Esophagus squamous epithelium (tissue), 5 donors: ENCODE measurements at regions not wholly inside any gene's neighbourhood (a gene's known extent, or its start where the extent isn't known, plus 50 kb on each side); places are given as distances from the start of the nearest gene placed in this dataset.
A peak's percentile ranks its signal among the peaks of the same experiment; 100 is the strongest.

ENCODE experiments used
- DNase-seq: peaks from one replicate; lab custom pipeline; 2025; lab: John Stamatoyannopoulos, UW
- H3K27ac ChIP-seq, 4 donors: fragments of 200-600 bp; sonication (generic); one replicate each; pipeline ENCODE4 v1.5.1; 2016 to 2019; ENCODE audit warnings: mild to moderate bottlenecking in 1 of 4
- H3K27me3 ChIP-seq, 4 donors: fragments of 200-600 bp; sonication (generic); 1 replicate in 3 of 4; 2 replicates in 1 of 4; pipeline versions ENCODE4 v1.5.1 to v1.6.0; 2017 to 2021; ENCODE audit warnings: antibody characterized with exemption in 1 of 4
- H3K36me3 ChIP-seq, 3 donors: fragments of 200-600 bp; sonication (generic); one replicate each; pipeline ENCODE4 v1.5.1; 2016 to 2019
- H3K4me1 ChIP-seq, 3 donors: fragments of 200-600 bp; sonication (generic); one replicate each; pipeline ENCODE4 v1.5.1; 2017 to 2019
- H3K4me3 ChIP-seq, 4 donors: fragments of 200-600 bp; sonication (generic); 1 replicate in 3 of 4; 2 replicates in 1 of 4; pipeline ENCODE4 v1.5.1; 2016 to 2019; ENCODE audit warnings: mild to moderate bottlenecking in 2 of 4, moderate library complexity in 1 of 4
- H3K9me3 ChIP-seq, 3 donors: fragments of 200-600 bp; sonication (generic); one replicate each; pipeline ENCODE4 v1.5.1; 2016 to 2019
- CTCF ChIP-seq, 6 experiments: fragments of 450-650 bp in 4 of 6; fragments of 200-600 bp in 2 of 6; sonication (generic) in 2 of 6; IDR thresholded peaks; one replicate each; pipeline ENCODE4 v1.5.1; 2016 to 2019; ENCODE audit warnings: antibody characterized with exemption in 6 of 6, mild to moderate bottlenecking in 4 of 6, moderate library complexity in 4 of 6
- POLR2A ChIP-seq, 4 donors: fragments of 450-650 bp; IDR thresholded peaks; one replicate each; pipeline ENCODE4 v1.6.1; 2017; ENCODE audit warnings: antibody characterized with exemption in 4 of 4, mild to moderate bottlenecking in 4 of 4, moderate library complexity in 3 of 4
- WGBS, 2 donors: methylation state at CpG; one replicate each; pipeline ENCODE4 v1.1.5; 2018; 5-methylcytosine and 5-hydroxymethylcytosine counted together
- intact Hi-C: fragments of 100-400 bp; cut with DNase I; formaldehyde crosslinking; loops from one replicate; pipeline ENCODE4 v1.15.0; 2022
- donor health status: DM: yes; HTN: yes; CAD: no.

- H3K9me3 ChIP-seq: no peaks in the 10 kb centered on the region
- DNase-seq: no peak
- TF ChIP-seq CTCF (IDR thresholded peaks at IDR 0.05) (no peak), POLR2A (IDR thresholded peaks at IDR 0.05) (no peak)
- H3K27ac ChIP-seq: peak overlapping the region in 1 of 4 donors; percentile 21
- H3K4me1 ChIP-seq: peaks cover 0 to 22% (median 10%) of the 10 kb centered on the region in 3 donors
- peaks cover 0 to 66% (median 1%) of the 10 kb centered on the region in 4 donors for H3K27me3 ChIP-seq
- H3K36me3 ChIP-seq: no peaks in the 10 kb centered on the region
- peak overlapping the region in 1 of 4 donors; percentile 59 for H3K4me3 ChIP-seq
- intact Hi-C loops: no loop called here
- whole genome bisulfite sequencing, 2 donors: 79 to 88% methylated on average over 10 to 11 of the region's 13 CpGs
These were observed 126.6 kb downstream of the BARX1 start for GRCh38 chr9:93828331-93829097.

GRCh38 chr9:93827545-93828330 is 127.4 kb downstream of the BARX1 start:
- no peak for DNase-seq
- H3K36me3 ChIP-seq: no peaks in the 10 kb centered on the region
- intact Hi-C loops: no loop called here
- H3K9me3 ChIP-seq: no peaks in the 10 kb centered on the region
- H3K27me3 ChIP-seq: peaks cover 0 to 74% (median 1%) of the 10 kb centered on the region in 4 donors
- H3K4me3 ChIP-seq: peak overlapping the region in 3 of 4 donors; percentile 13 to 59 (median 29)
- peaks cover 0 to 22% (median 10%) of the 10 kb centered on the region in 3 donors for H3K4me1 ChIP-seq
- 11 to 24% methylated on average over 19 to 23 of the region's 43 CpGs for WGBS, 2 donors
- TF ChIP-seq POLR2A (IDR thresholded peaks at IDR 0.05): no peak
- peak; percentile 6 to 76 (median 48) for TF ChIP-seq CTCF (IDR thresholded peaks at IDR 0.05)
- H3K27ac ChIP-seq: peak overlapping the region in 2 of 4 donors; percentile 21 to 30

- no peak overlapping the region for H3K27ac ChIP-seq
- H3K9me3 ChIP-seq: no peaks in the 10 kb centered on the region
- H3K4me1 ChIP-seq: peaks cover 0 to 22% (median 10%) of the 10 kb centered on the region in 3 donors
- TF ChIP-seq POLR2A (IDR thresholded peaks at IDR 0.05) (no peak), CTCF (IDR thresholded peaks at IDR 0.05) (peak in 1 of 6 experiments; percentile 35)
- 20 to 55% methylated on average over 2 to 12 of the region's 20 CpGs for WGBS, 2 donors
- peak overlapping the region in 1 of 4 donors; percentile 59 for H3K4me3 ChIP-seq
- H3K36me3 ChIP-seq: no peaks in the 10 kb centered on the region
- DNase-seq: no peak
- peaks cover 0 to 81% (median 1%) of the 10 kb centered on the region in 4 donors for H3K27me3 ChIP-seq
- intact Hi-C loops: no loop called here
These were observed 128.1 kb downstream of the BARX1 start for GRCh38 chr9:93826905-93827544.

GRCh38 chr9:93826209-93826608 is 128.9 kb downstream of the BARX1 start:
- Histone ChIP-seq H3K36me3 (no peaks in the 10 kb centered on the region), H3K27me3 (peaks cover 0 to 89% (median 1%) of the 10 kb centered on the region in 4 donors), H3K4me1 (peaks cover 0 to 22% (median 10%) of the 10 kb centered on the region in 3 donors), H3K4me3 (no peak overlapping the region), H3K9me3 (no peaks in the 10 kb centered on the region), H3K27ac (no peak overlapping the region)
- peak in 4 of 6 experiments; percentile 7 to 49 (median 22) for TF ChIP-seq CTCF (IDR thresholded peaks at IDR 0.05)
- TF ChIP-seq POLR2A (IDR thresholded peaks at IDR 0.05): no peak
- WGBS, 2 donors: 54 to 71% methylated on average over 11 to 24 of the region's 36 CpGs
- DNase-seq: no peak
- intact Hi-C loops: no loop called here
